Loucy (cell line): ENCODE measurements at regions not wholly inside any gene's neighbourhood (a gene's known extent, or its start where the extent isn't known, plus 50 kb on each side); places are given as distances from the start of the nearest gene placed in this dataset.
"Not testable (repeated sequence)": the region's sequence is repeated elsewhere in the genome, so short reads cannot be mapped to it uniquely, and the experiment has no call there.

Experiments used
- H2AFZ ChIP-seq: fragments of 200-600 bp; sonication (generic); 2 replicates; pipeline ENCODE4 v1.6.0; 2016; ENCODE audit warnings: antibody characterized with exemption, mild to moderate bottlenecking, low read length, moderate library complexity
- H3F3A ChIP-seq: fragments of 200-600 bp; 2 replicates; pipeline ENCODE4 v1.6.0; 2016; ENCODE audit warnings: antibody characterized with exemption, low read depth, mild to moderate bottlenecking
- H3K27me3 ChIP-seq: fragments of 200-600 bp; sonication (generic); 2 replicates; pipeline ENCODE4 v1.6.1; 2014; ENCODE audit warnings: low read length, mild to moderate bottlenecking; ENCODE audit not compliant: insufficient read depth, poor library complexity, severe bottlenecking
- H3K36me3 ChIP-seq: fragments of 200-600 bp; sonication (generic); 2 replicates; pipeline ENCODE4 v1.6.1; 2016; ENCODE audit warnings: low read length; ENCODE audit not compliant: insufficient read depth
- H3K4me1 ChIP-seq: fragments of 200-600 bp; sonication (generic); 2 replicates; pipeline ENCODE4 v1.5.1; 2014; ENCODE audit warnings: low read length, mild to moderate bottlenecking; ENCODE audit not compliant: insufficient read depth, poor library complexity, severe bottlenecking
- H3K4me2 ChIP-seq: fragments of 200-600 bp; sonication (generic); 2 replicates; pipeline ENCODE4 v1.6.0; 2014; ENCODE audit warnings: antibody characterized with exemption, low read length, low read depth, mild to moderate bottlenecking; ENCODE audit not compliant: poor library complexity, severe bottlenecking
- H3K4me3 ChIP-seq: fragments of 200-600 bp; sonication (generic); 2 replicates; pipeline ENCODE4 v1.5.1; 2014; ENCODE audit warnings: low read length, mild to moderate bottlenecking, mixed read lengths; ENCODE audit not compliant: poor library complexity, severe bottlenecking
- H3K79me2 ChIP-seq: fragments of 200-600 bp; sonication (generic); 2 replicates; pipeline ENCODE4 v1.6.1; 2014; ENCODE audit warnings: low read length; ENCODE audit not compliant: insufficient read depth
- H3K9ac ChIP-seq: fragments of 200-600 bp; sonication (generic); 2 replicates; pipeline ENCODE4 v1.6.0; 2014; ENCODE audit warnings: mild to moderate bottlenecking, low read depth, low read length, moderate library complexity; ENCODE audit not compliant: poor library complexity, severe bottlenecking
- H3K9me2 ChIP-seq: fragments of 200-600 bp; sonication (generic); replicated peaks from 2 replicates; pipeline ENCODE4 v1.6.1; 2016; ENCODE audit warnings: low read depth, low read length, mixed read lengths
- H3K9me3 ChIP-seq: fragments of 200-600 bp; sonication (generic); 2 replicates; pipeline ENCODE4 v1.6.1; 2014; ENCODE audit warnings: mild to moderate bottlenecking, antibody characterized with exemption, low read length, low read depth; ENCODE audit not compliant: insufficient read depth
- H4K20me1 ChIP-seq: fragments of 200-600 bp; sonication (generic); 2 replicates; pipeline ENCODE4 v1.6.0; 2014; ENCODE audit warnings: antibody characterized with exemption, low read length, mild to moderate bottlenecking; ENCODE audit not compliant: insufficient read depth, poor library complexity, severe bottlenecking
- CTCF ChIP-seq: fragments of 200-600 bp; sonication (generic); conservative IDR thresholded peaks from 2 replicates; pipeline ENCODE4 v1.5.1; 2014; ENCODE audit warnings: mild to moderate bottlenecking, antibody characterized with exemption, low read length
- EZH2phosphoT487 ChIP-seq: fragments of 200-600 bp; IDR thresholded peaks from 2 replicates; pipeline ENCODE4 v1.6.1; 2018; ENCODE audit warnings: antibody characterized with exemption, mild to moderate bottlenecking, moderate library complexity, borderline replicate concordance

GRCh38 chr3:4083225-4084015 lies 219.7 kb upstream of the SETMAR start:
- no peak overlapping the region for H3K4me3 ChIP-seq
- H3K36me3 ChIP-seq, result no peaks in the 10 kb centered on the region
- TF ChIP-seq CTCF, result no peak

GRCh38 chr3:4084271-4084670 lies 218.9 kb upstream of the SETMAR start:
- no peaks in the 10 kb centered on the region for H3F3A ChIP-seq
- H3K4me2 ChIP-seq, result no peak overlapping the region
- H3K36me3 ChIP-seq, result no peaks in the 10 kb centered on the region
- no peak overlapping the region for H2AFZ ChIP-seq
- H3K9me3 ChIP-seq, result no peaks in the 10 kb centered on the region
- no peaks in the 10 kb centered on the region for H3K27me3 ChIP-seq
- TF ChIP-seq EZH2phosphoT487, result no peak
- TF ChIP-seq CTCF, result no peak
- H3K79me2 ChIP-seq, result no peaks in the 10 kb centered on the region
- H3K9ac ChIP-seq, result no peak overlapping the region
- no peaks in the 10 kb centered on the region for H4K20me1 ChIP-seq
- H3K9me2 ChIP-seq, result no peaks in the 10 kb centered on the region
- H3K4me1 ChIP-seq, result no peaks in the 10 kb centered on the region
- no peak overlapping the region for H3K4me3 ChIP-seq

More at GRCh38 chr3:4083225-4084015, 219.7 kb upstream of the SETMAR start:
- H3K9me2 ChIP-seq, result no peaks in the 10 kb centered on the region
- no peaks in the 10 kb centered on the region for H3K4me1 ChIP-seq
- H3K27me3 ChIP-seq, result no peaks in the 10 kb centered on the region
- H3K9me3 ChIP-seq, result no peaks in the 10 kb centered on the region
- no peaks in the 10 kb centered on the region for H4K20me1 ChIP-seq
- H2AFZ ChIP-seq, result no peak overlapping the region
- no peaks in the 10 kb centered on the region for H3K79me2 ChIP-seq
- no peak overlapping the region for H3K4me2 ChIP-seq
- H3K9ac ChIP-seq, result no peak overlapping the region
- no peaks in the 10 kb centered on the region for H3F3A ChIP-seq

GRCh38 chr3:4086662-4087061 lies 216.5 kb upstream of the SETMAR start:
- not testable (repeated sequence) for H3K36me3 ChIP-seq, H3K4me1 ChIP-seq

GRCh38 chr3:4091786-4092185 lies 211.4 kb upstream of the SETMAR start:
- Histone ChIP-seq H3K4me1 (no peaks in the 10 kb centered on the region), H3K4me3 (no peak overlapping the region), H3K36me3 (no peaks in the 10 kb centered on the region), H2AFZ (no peak overlapping the region), H3K9me2 (no peaks in the 10 kb centered on the region), H3F3A (no peaks in the 10 kb centered on the region), H3K79me2 (no peaks in the 10 kb centered on the region), H4K20me1 (no peaks in the 10 kb centered on the region), H3K4me2 (no peak overlapping the region), H3K9me3 (no peaks in the 10 kb centered on the region), H3K27me3 (no peaks in the 10 kb centered on the region), H3K9ac (no peak overlapping the region)
- TF ChIP-seq CTCF (no peak), EZH2phosphoT487 (no peak)

More at GRCh38 chr3:4086662-4087061, 216.5 kb upstream of the SETMAR start:
- H3K4me3 ChIP-seq, H4K20me1 ChIP-seq, H3K9me3 ChIP-seq, H3K4me2 ChIP-seq, H3K9ac ChIP-seq, H3K27me3 ChIP-seq, H3F3A ChIP-seq, H2AFZ ChIP-seq, H3K9me2 ChIP-seq, H3K79me2 ChIP-seq: not testable (repeated sequence)
